Hepatocyte (in vitro differentiated cells): ENCODE measurements at regions not wholly inside any gene's neighbourhood (a gene's known extent, or its start where the extent isn't known, plus 50 kb on each side); places are given as distances from the start of the nearest gene placed in this dataset.

Experiments used
- DNase-seq: peaks from one replicate; pipeline ENCODE4 v3.0.0-alpha.2; 2016; ENCODE audit warnings: low spot score
- H2AFZ ChIP-seq: fragments of 200-600 bp; sonication (generic); 2 replicates; pipeline ENCODE4 v1.6.0; 2016; ENCODE audit warnings: antibody characterized with exemption, mild to moderate bottlenecking
- H3K27ac ChIP-seq: fragments of 200-600 bp; sonication (generic); 2 replicates; pipeline ENCODE4 v1.5.1; 2016; ENCODE audit warnings: mild to moderate bottlenecking
- H3K27me3 ChIP-seq: fragments of 200-600 bp; sonication (generic); 2 replicates; pipeline ENCODE4 v1.6.1; 2016
- H3K36me3 ChIP-seq: fragments of 200-600 bp; sonication (generic); replicated peaks from 2 replicates; pipeline ENCODE4 v1.5.1; 2016; ENCODE audit warnings: low read depth; ENCODE audit not compliant: insufficient read depth
- H3K4me1 ChIP-seq: fragments of 200-600 bp; sonication (generic); 2 replicates; pipeline ENCODE4 v1.5.1; 2016; ENCODE audit warnings: mild to moderate bottlenecking, moderate library complexity; ENCODE audit not compliant: insufficient read depth
- H3K4me2 ChIP-seq: fragments of 200-600 bp; sonication (generic); 2 replicates; pipeline ENCODE4 v1.6.0; 2016
- H3K4me3 ChIP-seq: fragments of 200-600 bp; sonication (generic); 2 replicates; pipeline ENCODE4 v1.5.1; 2016; ENCODE audit warnings: mild to moderate bottlenecking
- H3K79me2 ChIP-seq: fragments of 200-600 bp; sonication (generic); 2 replicates; pipeline ENCODE4 v1.6.0; 2017; ENCODE audit warnings: mild to moderate bottlenecking
- H3K9me2 ChIP-seq: fragments of 200-600 bp; sonication (generic); replicated peaks from 2 replicates; pipeline ENCODE4 v1.6.0; 2017; ENCODE audit warnings: mild to moderate bottlenecking; ENCODE audit not compliant: insufficient read depth
- H3K9me3 ChIP-seq: fragments of 200-600 bp; sonication (generic); 2 replicates; pipeline ENCODE4 v1.5.1; 2016; ENCODE audit warnings: low read depth, mild to moderate bottlenecking
- H4K20me1 ChIP-seq: fragments of 200-600 bp; sonication (generic); 2 replicates; pipeline ENCODE4 v1.6.0; 2016; ENCODE audit warnings: mild to moderate bottlenecking; ENCODE audit not compliant: insufficient read depth, poor library complexity, severe bottlenecking
- EZH2 ChIP-seq: fragments of 200-600 bp; sonication (generic); IDR thresholded peaks from 2 replicates; pipeline ENCODE4 v1.6.1; 2016; ENCODE audit warnings: antibody characterized with exemption, mild to moderate bottlenecking, borderline replicate concordance
- EZH2phosphoT487 ChIP-seq: fragments of 200-600 bp; sonication (generic); IDR thresholded peaks from one replicate; pipeline ENCODE4 v1.6.1; 2018; ENCODE audit warnings: antibody characterized with exemption, mild to moderate bottlenecking, low read depth, moderate library complexity; ENCODE audit not compliant: unreplicated experiment, severe bottlenecking
- WGBS: methylation state at CpG from one replicate; pipeline ENCODE4 v1.1.6; 2016; ENCODE audit warnings: low lambda C conversion rate; ENCODE audit errors: missing lambda C conversion rate; 5-methylcytosine and 5-hydroxymethylcytosine counted together
- TF ChIP-seq, protein P1 (sequence below): fragments of 200-600 bp; sonication (generic); IDR thresholded peaks from 2 replicates; pipeline ENCODE4 v1.5.1; 2016; ENCODE audit warnings: antibody characterized with exemption, mild to moderate bottlenecking; ENCODE audit not compliant: poor library complexity

DNA sequence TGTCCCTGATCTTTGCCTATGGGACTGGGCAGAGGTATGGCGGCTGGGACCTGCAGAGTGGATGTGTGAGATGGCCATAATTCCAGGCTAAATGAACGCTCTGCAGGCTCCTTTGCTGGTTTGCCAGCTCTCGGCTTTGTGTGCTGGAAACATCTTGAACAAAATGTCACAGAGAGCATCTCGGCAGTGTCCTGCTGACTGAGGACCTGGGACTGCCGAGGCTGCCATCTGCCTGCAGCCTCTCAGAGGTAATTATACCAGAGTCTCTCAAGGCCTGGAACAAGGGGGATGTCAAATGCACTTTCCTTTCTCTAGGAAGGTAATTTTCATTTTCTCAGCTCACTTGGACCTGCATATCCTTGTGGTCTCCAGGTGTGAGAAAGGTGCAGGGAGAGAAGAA lies 354.2 kb downstream of the PDCD6IP start:
- DNase-seq = no peak
- H3K4me2 ChIP-seq = no peak overlapping the region
- H3K4me1 ChIP-seq = peaks cover 8% of the 10 kb centered on the region
- H3K36me3 ChIP-seq = no peaks in the 10 kb centered on the region
- no peak overlapping the region for H2AFZ ChIP-seq
- no peaks in the 10 kb centered on the region for H3K9me2 ChIP-seq
- H3K27me3 ChIP-seq = no peaks in the 10 kb centered on the region
- H4K20me1 ChIP-seq = no peaks in the 10 kb centered on the region
- H3K79me2 ChIP-seq = no peaks in the 10 kb centered on the region
- no peak for TF ChIP-seq EZH2
- TF ChIP-seq, protein P1, sequence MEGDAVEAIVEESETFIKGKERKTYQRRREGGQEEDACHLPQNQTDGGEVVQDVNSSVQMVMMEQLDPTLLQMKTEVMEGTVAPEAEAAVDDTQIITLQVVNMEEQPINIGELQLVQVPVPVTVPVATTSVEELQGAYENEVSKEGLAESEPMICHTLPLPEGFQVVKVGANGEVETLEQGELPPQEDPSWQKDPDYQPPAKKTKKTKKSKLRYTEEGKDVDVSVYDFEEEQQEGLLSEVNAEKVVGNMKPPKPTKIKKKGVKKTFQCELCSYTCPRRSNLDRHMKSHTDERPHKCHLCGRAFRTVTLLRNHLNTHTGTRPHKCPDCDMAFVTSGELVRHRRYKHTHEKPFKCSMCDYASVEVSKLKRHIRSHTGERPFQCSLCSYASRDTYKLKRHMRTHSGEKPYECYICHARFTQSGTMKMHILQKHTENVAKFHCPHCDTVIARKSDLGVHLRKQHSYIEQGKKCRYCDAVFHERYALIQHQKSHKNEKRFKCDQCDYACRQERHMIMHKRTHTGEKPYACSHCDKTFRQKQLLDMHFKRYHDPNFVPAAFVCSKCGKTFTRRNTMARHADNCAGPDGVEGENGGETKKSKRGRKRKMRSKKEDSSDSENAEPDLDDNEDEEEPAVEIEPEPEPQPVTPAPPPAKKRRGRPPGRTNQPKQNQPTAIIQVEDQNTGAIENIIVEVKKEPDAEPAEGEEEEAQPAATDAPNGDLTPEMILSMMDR = no peak
- no peak for TF ChIP-seq EZH2phosphoT487
- no peaks in the 10 kb centered on the region for H3K9me3 ChIP-seq
- WGBS = 90% methylated on average over 5 of the region's 5 CpGs
- no peak overlapping the region for H3K4me3 ChIP-seq
- H3K27ac ChIP-seq = no peak overlapping the region

DNA sequence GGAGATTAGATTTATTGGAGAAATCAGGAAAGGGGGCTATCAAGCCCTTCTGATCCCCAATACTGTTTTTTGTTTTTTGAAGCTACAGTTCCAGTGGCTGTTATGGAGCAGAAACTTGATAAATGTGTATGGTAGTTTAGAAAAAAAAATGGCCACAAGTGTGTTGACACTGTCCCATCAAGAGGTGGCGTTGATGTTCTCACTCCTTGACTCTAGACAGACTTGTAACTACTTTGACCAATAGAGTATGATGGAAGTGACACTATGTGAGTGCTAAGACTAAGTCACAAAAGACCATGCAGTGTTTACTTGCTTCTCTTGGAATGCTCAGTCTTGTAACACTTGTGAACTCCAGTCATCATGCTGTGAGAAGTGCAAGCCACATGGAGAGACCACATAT lies 356.7 kb downstream of the PDCD6IP start:
- DNase-seq = no peak
- Histone ChIP-seq H3K79me2 (no peaks in the 10 kb centered on the region), H2AFZ (no peak overlapping the region), H3K4me1 (peaks cover 8% of the 10 kb centered on the region), H4K20me1 (no peaks in the 10 kb centered on the region), H3K9me3 (no peaks in the 10 kb centered on the region), H3K27me3 (no peaks in the 10 kb centered on the region), H3K36me3 (no peaks in the 10 kb centered on the region), H3K27ac (no peak overlapping the region), H3K4me2 (no peak overlapping the region), H3K4me3 (no peak overlapping the region), H3K9me2 (no peaks in the 10 kb centered on the region)
- TF ChIP-seq EZH2phosphoT487 (no peak), EZH2 (no peak)
- TF ChIP-seq, protein P1 = no peak
- WGBS = 60% methylated on average over 1 of the region's 1 CpG

DNA sequence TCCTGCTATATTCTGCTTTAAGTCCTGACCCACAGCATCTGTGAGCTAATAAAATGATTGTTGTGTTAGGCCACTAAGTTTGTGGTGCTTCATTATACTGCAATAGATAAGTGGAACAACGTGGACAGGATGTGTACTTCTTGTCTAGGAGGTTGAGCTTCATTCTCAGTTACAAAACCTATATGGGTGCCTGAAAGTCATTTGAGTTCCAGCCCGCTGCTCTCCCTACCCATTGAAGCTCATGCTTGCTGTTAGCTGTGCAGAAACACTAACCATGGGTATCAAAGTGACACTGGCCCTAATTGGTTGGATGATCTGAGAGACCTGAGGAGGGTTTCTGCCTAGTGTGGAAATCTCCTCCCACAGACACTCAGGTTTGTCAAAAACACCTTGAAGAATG lies 357.2 kb downstream of the PDCD6IP start:
- H2AFZ ChIP-seq = no peak overlapping the region
- H3K36me3 ChIP-seq = no peaks in the 10 kb centered on the region
- no peaks in the 10 kb centered on the region for H3K9me2 ChIP-seq
- no peak overlapping the region for H3K4me3 ChIP-seq
- no peak overlapping the region for H3K4me2 ChIP-seq
- WGBS = 74% methylated on average over 2 of the region's 2 CpGs
- H3K27me3 ChIP-seq = no peaks in the 10 kb centered on the region
- DNase-seq = no peak
- TF ChIP-seq, protein P1 = no peak
- TF ChIP-seq EZH2 = no peak
- TF ChIP-seq EZH2phosphoT487 = no peak
- H3K4me1 ChIP-seq = peaks cover 8% of the 10 kb centered on the region
- H3K27ac ChIP-seq = no peak overlapping the region
- H4K20me1 ChIP-seq = no peaks in the 10 kb centered on the region
- H3K79me2 ChIP-seq = no peaks in the 10 kb centered on the region
- H3K9me3 ChIP-seq = no peaks in the 10 kb centered on the region

DNA sequence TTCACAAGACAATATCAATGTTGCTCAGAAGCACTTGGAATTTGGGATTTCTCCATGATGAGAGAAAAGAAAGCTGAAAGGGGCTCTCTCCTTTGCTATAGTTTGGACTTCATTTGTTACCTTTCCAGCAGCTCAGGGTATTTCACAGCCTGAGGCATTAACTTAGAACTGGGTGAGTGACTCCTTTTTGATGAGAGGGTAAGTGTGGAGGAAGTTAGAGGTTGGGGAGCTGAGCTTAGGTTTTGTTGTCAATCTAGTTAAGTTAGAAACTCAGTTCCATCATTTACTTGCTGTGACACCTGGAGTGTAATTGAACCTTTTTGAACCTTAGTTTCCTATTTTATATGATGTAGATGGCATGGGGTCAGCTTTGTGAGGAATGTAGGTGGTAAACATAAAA lies 359.1 kb downstream of the PDCD6IP start:
- H3K9me2 ChIP-seq = no peaks in the 10 kb centered on the region
- no peak overlapping the region for H2AFZ ChIP-seq
- H3K27me3 ChIP-seq = no peaks in the 10 kb centered on the region
- H3K27ac ChIP-seq = no peak overlapping the region
- no peaks in the 10 kb centered on the region for H3K9me3 ChIP-seq
- H4K20me1 ChIP-seq = no peaks in the 10 kb centered on the region
- TF ChIP-seq EZH2 (no peak), EZH2phosphoT487 (no peak)
- TF ChIP-seq, protein P1 = no peak
- H3K4me1 ChIP-seq = peaks cover 8% of the 10 kb centered on the region
- H3K79me2 ChIP-seq = no peaks in the 10 kb centered on the region
- DNase-seq = no peak
- H3K36me3 ChIP-seq = no peaks in the 10 kb centered on the region
- H3K4me2 ChIP-seq = no peak overlapping the region
- H3K4me3 ChIP-seq = no peak overlapping the region
